Naive thymus-derived CD8-positive, alpha-beta T cell (primary cell): ENCODE measurements at regions not wholly inside any gene's neighbourhood (a gene's known extent, or its start where the extent isn't known, plus 50 kb on each side); places are given as distances from the start of the nearest gene placed in this dataset.
"Not testable (repeated sequence)": the region's sequence is repeated elsewhere in the genome, so short reads cannot be mapped to it uniquely, and the experiment has no call there.

ENCODE experiments used
- ATAC-seq, 2 donors: fragments of 150-1000 bp; cut with Tn5 transposase in 1 of 2; sonication (Bioruptor Pico), chemical (Tn5 transposase) in 1 of 2; 1 replicate in 1 of 2; 2 replicates in 1 of 2; pipeline ENCODE4 v1.10.0; 2021; ENCODE audit warnings: mild to moderate bottlenecking in 2 of 2, moderate library complexity in 2 of 2
- POLR2A ChIA-PET: fragments of 350-600 bp; sonication (Branson Sonifier 250); formaldehyde crosslinking; loops from one replicate; lab custom pipeline; 2021; ENCODE audit warnings: antibody characterized with exemption; lab: Charles Lee
- DNase-seq, 10 donors: peaks; one replicate each; pipeline versions ENCODE4 v3.0.0 to v3.0.0-alpha.2; 2020 to 2022
- H3K27ac Mint-ChIP-seq, 10 donors: one replicate each; pipeline ENCODE4 v1.8.0; 2020 to 2022; ENCODE audit warnings: mild to moderate bottlenecking in 10 of 10, mixed read lengths in 10 of 10, moderate library complexity in 4 of 10, inconsistent platforms in 1 of 10
- H3K27me3 Mint-ChIP-seq, 5 donors: one replicate each; pipeline ENCODE4 v1.8.0; 2021 to 2022; ENCODE audit warnings: mixed read lengths in 5 of 5
- H3K36me3 Mint-ChIP-seq, 3 donors: one replicate each; pipeline ENCODE4 v1.8.0; 2020 to 2022; ENCODE audit warnings: mixed read lengths in 3 of 3, mild to moderate bottlenecking in 2 of 3, inconsistent platforms in 1 of 3
- H3K4me1 Mint-ChIP-seq, 4 donors: one replicate each; pipeline ENCODE4 v1.8.0; 2021 to 2022; ENCODE audit warnings: mixed read lengths in 4 of 4
- H3K4me3 Mint-ChIP-seq, 10 donors: one replicate each; pipeline ENCODE4 v1.8.0; 2020 to 2022; ENCODE audit warnings: mild to moderate bottlenecking in 10 of 10, mixed read lengths in 10 of 10, moderate library complexity in 6 of 10, inconsistent platforms in 1 of 10
- H3K9me3 Mint-ChIP-seq, 9 donors: one replicate each; pipeline ENCODE4 v1.8.0; 2020 to 2022; ENCODE audit warnings: mixed read lengths in 9 of 9, mild to moderate bottlenecking in 3 of 9, inconsistent platforms in 1 of 9, moderate library complexity in 1 of 9

DNA sequence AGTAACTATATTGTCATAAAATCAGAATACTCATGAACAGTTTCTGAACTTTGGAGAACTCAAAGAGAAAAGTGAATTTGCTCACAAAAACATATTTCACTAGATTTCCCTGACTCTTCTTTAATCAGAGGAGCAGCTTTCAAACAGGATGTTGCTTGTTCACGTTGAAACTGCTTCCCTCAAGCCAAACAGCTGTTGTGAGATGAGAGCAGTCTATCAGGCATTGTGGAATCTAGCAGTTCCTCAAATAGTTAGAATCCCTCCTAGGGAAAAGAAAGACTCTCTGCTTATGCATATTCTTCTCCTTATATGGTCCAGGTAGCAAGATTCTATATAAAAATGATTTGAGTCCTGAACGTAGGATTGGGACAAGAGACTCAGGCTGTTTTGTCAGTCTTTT lies 1012.1 kb downstream of the FAM133A start:
- POLR2A ChIA-PET = no interaction called here
- Mint-ChIP-seq H3K27me3 (no peaks in the 10 kb centered on the region), H3K27ac (no peak overlapping the region), H3K9me3 (peaks cover 0 to 2% (median 0%) of the 10 kb centered on the region in 9 donors), H3K4me1 (no peaks in the 10 kb centered on the region), H3K4me3 (no peak overlapping the region), H3K36me3 (peaks cover 0 to under 1% (median 0%) of the 10 kb centered on the region in 3 donors)
- no peak for ATAC-seq
- no peak for DNase-seq

DNA sequence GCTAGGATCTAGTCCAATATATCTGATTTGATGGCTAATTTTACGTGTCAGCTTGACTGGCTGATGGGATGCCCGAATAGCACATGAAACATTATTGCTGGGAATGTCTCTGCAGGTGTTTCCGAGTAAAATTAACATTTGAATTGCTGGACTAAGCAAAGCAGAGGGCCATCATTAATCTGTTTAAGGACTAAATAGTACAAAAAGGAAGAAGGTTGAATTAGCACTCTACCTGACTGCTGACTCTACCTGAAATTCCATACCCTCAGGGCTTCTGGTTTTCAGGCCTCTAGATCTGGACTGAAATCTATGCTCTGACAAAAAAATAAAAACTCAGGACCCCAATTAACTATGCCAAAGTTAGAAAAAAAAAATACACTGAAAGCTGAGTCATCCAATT lies 1021.9 kb downstream of the FAM133A start:
- Mint-ChIP-seq H3K4me3 (no peak overlapping the region), H3K9me3 (peaks cover 0 to 14% (median 0%) of the 10 kb centered on the region in 9 donors), H3K27ac (no peak overlapping the region), H3K36me3 (peaks cover 0 to 4% (median 0%) of the 10 kb centered on the region in 3 donors), H3K27me3 (no peaks in the 10 kb centered on the region), H3K4me1 (no peaks in the 10 kb centered on the region)
- POLR2A ChIA-PET = no interaction called here
- DNase-seq (no peak), ATAC-seq (no peak)

DNA sequence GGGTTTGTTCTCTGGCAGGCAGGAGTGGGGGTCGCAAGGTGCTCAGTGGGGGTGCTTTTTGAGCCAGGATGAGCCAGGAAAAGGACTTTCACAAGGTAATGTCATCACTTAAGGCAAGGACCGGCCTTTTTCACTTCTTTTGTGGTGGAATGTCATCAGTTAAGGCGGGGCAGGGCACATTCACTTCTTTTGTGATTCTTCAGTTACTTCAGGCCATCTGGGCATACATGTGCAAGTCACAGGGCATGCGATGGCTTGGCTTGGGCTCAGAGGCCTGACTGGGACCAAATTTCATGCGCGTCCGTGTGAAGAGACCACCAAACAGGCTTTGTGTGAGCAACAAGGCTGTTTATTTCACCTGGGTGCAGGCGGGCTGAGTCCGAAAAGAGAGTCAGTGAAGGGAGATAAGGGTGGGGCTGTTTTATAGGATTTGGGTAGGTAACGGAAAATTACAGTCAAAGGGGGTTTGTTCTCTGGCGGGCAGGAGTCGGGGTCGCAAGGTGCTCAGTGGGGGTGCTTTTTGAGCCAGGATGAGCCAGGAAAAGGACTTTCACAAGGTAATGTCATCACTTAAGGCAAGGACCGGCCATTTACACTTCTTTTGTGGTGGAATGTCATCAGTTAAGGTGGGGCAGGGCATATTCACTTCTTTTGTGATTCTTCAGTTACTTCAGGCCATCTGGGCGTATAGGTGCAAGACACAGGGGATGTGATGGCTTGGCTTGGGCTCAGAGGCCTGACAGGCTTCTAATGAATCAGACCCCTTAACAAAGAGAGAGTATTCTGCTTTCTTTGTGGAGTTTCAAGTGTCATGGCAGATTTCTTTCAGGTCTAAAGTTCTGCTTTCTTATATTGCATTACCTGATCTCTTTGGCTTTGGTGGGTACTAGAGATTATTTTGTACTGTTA lies 1030.6 kb downstream of the FAM133A start:
- ATAC-seq, POLR2A ChIA-PET, H3K4me1 Mint-ChIP-seq, H3K27me3 Mint-ChIP-seq, H3K36me3 Mint-ChIP-seq, DNase-seq, H3K4me3 Mint-ChIP-seq, H3K27ac Mint-ChIP-seq: not testable (repeated sequence)
- H3K9me3 Mint-ChIP-seq = peaks cover 0 to 16% (median 0%) of the 10 kb centered on the region in 9 donors

DNA sequence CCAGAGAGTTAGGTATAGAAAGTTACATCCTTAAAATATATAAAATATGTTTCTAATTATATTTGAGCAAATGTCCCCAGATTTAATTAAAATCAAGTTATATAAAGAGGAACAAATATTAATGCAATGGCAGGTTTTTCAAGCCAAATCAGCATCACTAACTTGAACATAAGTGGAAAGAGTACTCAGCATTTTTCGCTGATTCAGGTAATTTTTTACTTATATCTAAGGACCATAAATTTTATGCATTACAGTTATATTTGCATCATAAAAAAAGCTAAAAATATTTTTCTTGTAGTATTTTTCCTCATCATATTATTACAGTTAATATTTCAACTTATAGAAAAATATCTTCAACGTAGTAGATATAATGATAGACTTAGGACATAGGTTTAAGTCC lies 1047.4 kb downstream of the FAM133A start:
- DNase-seq = no peak
- no peaks in the 10 kb centered on the region for H3K36me3 Mint-ChIP-seq
- POLR2A ChIA-PET = no interaction called here
- H3K27me3 Mint-ChIP-seq = no peaks in the 10 kb centered on the region
- peaks cover 0 to 3% (median 0%) of the 10 kb centered on the region in 9 donors for H3K9me3 Mint-ChIP-seq
- H3K27ac Mint-ChIP-seq = no peak overlapping the region
- ATAC-seq = no peak
- H3K4me3 Mint-ChIP-seq = no peak overlapping the region
- no peaks in the 10 kb centered on the region for H3K4me1 Mint-ChIP-seq

DNA sequence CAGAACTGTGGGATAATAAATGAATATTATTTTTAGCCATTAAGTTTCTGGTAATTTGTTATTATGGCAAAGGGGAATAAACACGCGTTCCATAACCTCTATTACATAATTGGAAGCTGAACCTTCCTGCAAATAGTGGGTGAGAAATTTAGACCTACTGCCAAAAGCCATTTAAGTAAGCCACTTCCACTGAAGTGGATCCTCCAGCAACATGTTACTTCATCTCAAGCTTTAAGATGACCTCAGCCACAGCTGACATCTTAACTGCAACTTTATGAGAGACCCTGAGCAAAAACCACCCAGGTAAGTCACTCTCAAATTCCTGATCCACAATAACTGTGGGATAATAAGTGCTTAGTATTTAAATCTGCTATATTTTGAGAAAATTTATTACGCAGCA lies 1048.6 kb downstream of the FAM133A start:
- Mint-ChIP-seq H3K4me1 (no peaks in the 10 kb centered on the region), H3K27ac (no peak overlapping the region), H3K9me3 (peaks cover 0 to 3% (median 0%) of the 10 kb centered on the region in 9 donors), H3K27me3 (no peaks in the 10 kb centered on the region), H3K36me3 (no peaks in the 10 kb centered on the region), H3K4me3 (no peak overlapping the region)
- no peak for DNase-seq
- POLR2A ChIA-PET = no interaction called here
- no peak for ATAC-seq

DNA sequence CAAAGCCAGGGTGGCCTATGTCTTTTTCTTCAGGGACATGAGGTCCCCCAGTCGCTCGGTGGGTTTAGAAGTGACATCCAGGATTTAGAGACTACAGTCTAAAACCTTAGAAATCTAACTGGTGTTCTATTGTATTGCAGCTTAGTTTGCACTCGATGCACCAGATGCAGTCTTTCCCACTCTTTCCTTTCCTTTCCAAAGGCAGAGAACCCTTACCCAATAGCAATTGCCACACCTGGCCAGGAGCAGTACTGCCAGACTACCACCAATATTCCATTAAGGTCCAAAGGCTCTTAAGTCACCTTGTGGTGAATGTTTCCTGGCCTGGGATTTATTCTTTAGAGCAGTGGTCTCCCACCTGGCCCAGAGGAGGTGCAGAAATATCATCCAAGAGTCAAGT lies 1068.8 kb downstream of the FAM133A start:
- Mint-ChIP-seq H3K9me3 (peaks cover 0 to 4% (median 0%) of the 10 kb centered on the region in 9 donors), H3K36me3 (no peaks in the 10 kb centered on the region), H3K4me3 (no peak overlapping the region), H3K4me1 (peaks cover 0 to 5% (median under 1%) of the 10 kb centered on the region in 4 donors), H3K27me3 (no peaks in the 10 kb centered on the region), H3K27ac (no peak overlapping the region)
- no peak for DNase-seq
- no peak for ATAC-seq
- POLR2A ChIA-PET = no interaction called here

DNA sequence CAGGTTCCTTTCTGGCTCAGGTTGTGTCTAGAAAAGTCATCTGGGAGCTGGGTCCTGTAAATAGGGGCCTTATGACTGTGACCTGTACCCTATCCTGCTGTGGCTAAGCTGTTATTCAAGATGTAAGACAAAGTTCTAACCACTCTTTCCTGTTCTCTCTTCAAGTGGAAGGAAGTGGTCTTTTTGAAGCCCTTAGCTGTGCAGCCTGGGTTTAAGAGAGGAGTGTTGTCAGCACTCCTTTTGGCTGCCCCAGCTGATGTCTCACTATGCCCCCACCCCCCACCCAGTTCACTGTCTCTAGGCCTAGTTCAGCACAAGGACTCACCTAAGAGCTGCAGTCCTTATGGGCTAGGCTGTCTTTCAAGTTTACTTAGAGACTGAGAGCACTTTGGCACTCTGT lies 1069.5 kb downstream of the FAM133A start:
- Mint-ChIP-seq H3K9me3 (peaks cover 0 to 4% (median 0%) of the 10 kb centered on the region in 9 donors), H3K36me3 (no peaks in the 10 kb centered on the region), H3K4me3 (no peak overlapping the region), H3K4me1 (peaks cover 0 to 5% (median under 1%) of the 10 kb centered on the region in 4 donors), H3K27me3 (no peaks in the 10 kb centered on the region), H3K27ac (no peak overlapping the region)
- POLR2A ChIA-PET = no interaction called here
- DNase-seq (peak in 3 of 10 donors; percentile 19 to 59 (median 25)), ATAC-seq (no peak)

DNA sequence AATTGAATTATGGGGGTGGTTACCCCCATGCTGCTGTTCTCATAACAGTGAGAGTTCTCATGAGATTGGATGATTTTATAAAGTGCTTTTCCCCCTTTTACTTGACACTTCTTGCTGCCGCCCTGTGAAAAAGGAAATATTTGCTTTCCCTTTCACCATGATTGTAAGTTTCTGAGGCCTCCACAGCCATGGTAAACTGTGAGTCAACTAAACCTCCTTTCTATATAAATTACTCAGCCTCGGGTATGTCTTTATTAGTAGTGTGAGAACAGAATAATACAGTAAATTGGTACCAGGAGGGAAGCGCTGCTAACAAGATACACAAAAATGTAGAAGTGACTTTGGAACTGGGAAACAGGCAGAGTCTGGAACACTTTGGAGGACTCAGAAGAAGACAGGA lies 1070.8 kb downstream of the FAM133A start:
- POLR2A ChIA-PET = no interaction called here
- Mint-ChIP-seq H3K36me3 (no peaks in the 10 kb centered on the region), H3K27ac (no peak overlapping the region), H3K4me1 (peaks cover 0 to 5% (median under 1%) of the 10 kb centered on the region in 4 donors), H3K9me3 (peaks cover 0 to 4% (median 0%) of the 10 kb centered on the region in 9 donors), H3K27me3 (no peaks in the 10 kb centered on the region), H3K4me3 (no peak overlapping the region)
- DNase-seq (no peak), ATAC-seq (no peak)

DNA sequence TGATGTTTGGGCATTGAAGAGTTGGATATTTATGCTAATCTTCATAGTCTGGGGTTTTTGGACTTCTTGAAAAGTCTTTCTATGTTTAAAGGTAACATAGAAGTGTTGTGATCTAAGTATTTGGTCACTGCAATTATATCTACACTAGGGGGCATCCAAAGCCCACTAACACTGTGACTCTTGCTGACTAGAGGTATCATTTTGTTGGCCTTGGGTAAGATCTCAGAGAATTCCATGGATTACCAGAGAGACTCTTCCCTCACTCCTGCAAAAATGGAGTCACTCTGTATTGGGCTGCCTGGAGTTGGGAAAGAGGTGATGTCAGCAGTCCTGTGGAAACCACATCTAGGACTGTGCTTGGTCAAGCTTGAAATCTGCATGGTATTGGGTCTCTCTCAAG lies 1077.6 kb downstream of the FAM133A start:
- Mint-ChIP-seq H3K4me3 (no peak overlapping the region), H3K9me3 (peaks cover 0 to 5% (median 0%) of the 10 kb centered on the region in 9 donors), H3K36me3 (no peaks in the 10 kb centered on the region), H3K27me3 (peaks cover 0 to 1% (median 0%) of the 10 kb centered on the region in 5 donors), H3K4me1 (no peaks in the 10 kb centered on the region), H3K27ac (no peak overlapping the region)
- POLR2A ChIA-PET = no interaction called here
- DNase-seq (no peak), ATAC-seq (no peak)

DNA sequence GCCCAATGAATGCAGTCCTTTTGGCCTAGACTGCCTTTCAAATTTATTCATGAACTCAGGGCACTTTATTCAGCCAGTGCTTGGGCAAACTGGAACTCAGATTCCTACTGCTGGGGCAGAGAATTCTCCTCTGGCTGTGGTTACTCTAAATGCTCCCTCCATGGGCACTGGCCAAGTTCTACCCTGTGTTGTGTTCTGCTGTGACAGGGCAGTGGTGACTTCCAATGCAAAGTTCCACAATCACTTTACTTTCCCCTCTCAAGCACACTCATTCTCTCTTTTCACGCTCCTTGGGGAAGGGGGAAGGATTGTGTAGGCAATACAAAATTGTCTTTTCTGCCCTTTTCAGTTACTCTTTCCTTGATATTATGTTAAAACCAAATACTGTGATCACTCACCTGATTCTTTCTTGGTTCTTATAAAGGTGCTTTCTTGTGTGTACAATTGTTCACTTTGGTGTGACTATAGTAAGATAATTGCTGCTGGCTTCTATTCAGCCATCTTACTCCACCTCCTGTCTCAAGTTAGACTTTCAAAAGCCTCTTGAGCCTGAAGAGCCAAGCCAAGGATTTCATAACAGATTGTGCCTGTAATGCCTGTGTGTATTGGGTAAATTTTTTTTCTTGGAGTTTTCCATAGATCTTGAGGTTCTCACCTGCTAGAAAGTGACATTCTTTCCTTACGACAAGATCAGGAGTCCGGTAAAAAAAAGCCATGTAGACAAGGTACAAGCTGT lies 1078.6 kb downstream of the FAM133A start:
- Mint-ChIP-seq H3K27ac (no peak overlapping the region), H3K4me1 (no peaks in the 10 kb centered on the region), H3K9me3 (peaks cover 0 to 5% (median 0%) of the 10 kb centered on the region in 9 donors), H3K36me3 (no peaks in the 10 kb centered on the region), H3K27me3 (peaks cover 0 to 1% (median 0%) of the 10 kb centered on the region in 5 donors), H3K4me3 (no peak overlapping the region)
- POLR2A ChIA-PET = no interaction called here
- ATAC-seq = no peak
- no peak for DNase-seq

DNA sequence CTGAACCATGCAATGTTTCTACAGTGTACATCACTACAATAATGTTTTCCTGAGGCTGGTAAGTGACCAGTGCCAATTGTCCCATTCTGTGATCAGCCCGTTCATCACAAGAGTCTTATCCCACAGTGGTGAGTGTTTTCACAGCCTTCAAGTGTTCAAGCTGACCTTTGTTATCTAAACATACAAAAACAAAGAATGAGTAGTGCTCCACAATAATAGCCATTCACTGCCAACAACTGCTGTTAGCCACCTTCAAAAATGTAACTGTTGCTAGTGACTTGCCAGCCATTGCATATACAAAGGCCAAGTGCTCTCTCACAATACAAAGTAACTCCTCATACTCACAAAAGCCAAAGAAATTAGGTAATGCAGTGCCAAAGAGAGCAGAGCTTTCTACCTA lies 1084.1 kb downstream of the FAM133A start:
- no peaks in the 10 kb centered on the region for H3K36me3 Mint-ChIP-seq
- no peak for DNase-seq
- no peaks in the 10 kb centered on the region for H3K27me3 Mint-ChIP-seq
- H3K9me3 Mint-ChIP-seq = peaks cover 0 to 4% (median 0%) of the 10 kb centered on the region in 9 donors
- H3K27ac Mint-ChIP-seq = no peak overlapping the region
- no peak overlapping the region for H3K4me3 Mint-ChIP-seq
- no peaks in the 10 kb centered on the region for H3K4me1 Mint-ChIP-seq
- POLR2A ChIA-PET = no interaction called here
- no peak for ATAC-seq

DNA sequence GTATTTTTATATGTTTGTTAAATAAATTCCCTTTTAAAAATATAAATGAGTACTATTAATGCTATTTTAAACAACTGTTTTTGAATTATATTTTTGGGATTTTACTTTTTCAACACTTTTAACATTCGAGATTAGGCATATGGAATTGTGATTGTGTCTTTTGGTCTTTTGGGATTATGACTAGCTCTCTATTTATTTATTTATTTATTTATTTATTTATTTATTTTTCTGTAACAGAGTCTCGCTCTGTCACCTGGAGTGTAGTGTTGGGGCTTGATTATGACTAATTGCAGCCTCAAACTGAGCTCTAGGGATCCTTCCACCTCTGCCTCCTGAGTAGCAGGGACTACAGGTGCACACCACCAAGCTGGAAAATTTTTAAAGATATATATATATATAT lies 1101.6 kb downstream of the FAM133A start:
- H3K4me3 Mint-ChIP-seq = no peak overlapping the region
- peaks cover 0 to 5% (median 0%) of the 10 kb centered on the region in 9 donors for H3K9me3 Mint-ChIP-seq
- DNase-seq = no peak
- no peaks in the 10 kb centered on the region for H3K27me3 Mint-ChIP-seq
- ATAC-seq = no peak
- H3K27ac Mint-ChIP-seq = no peak overlapping the region
- POLR2A ChIA-PET = no interaction called here
- H3K4me1 Mint-ChIP-seq = no peaks in the 10 kb centered on the region
- H3K36me3 Mint-ChIP-seq = no peaks in the 10 kb centered on the region

DNA sequence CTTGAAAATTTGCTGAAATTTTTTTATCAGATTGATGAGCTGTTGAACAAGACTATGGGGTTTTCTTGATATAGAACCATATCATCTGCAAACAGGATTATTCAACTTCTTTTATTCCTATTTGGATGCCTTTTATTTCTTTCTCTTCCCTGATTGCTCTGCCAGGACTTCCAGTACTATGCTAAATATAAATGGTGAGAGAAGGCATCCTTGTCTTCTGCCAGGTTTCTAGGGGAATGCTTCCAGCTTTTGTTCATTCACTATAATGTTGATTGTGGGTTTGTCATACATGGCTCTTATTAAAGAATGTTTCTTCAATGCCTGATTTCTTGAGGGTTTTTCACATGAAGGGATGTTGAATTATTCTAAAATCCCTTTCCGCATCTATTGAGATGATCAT lies 1139.5 kb downstream of the FAM133A start:
- H3K27me3 Mint-ChIP-seq = no peaks in the 10 kb centered on the region
- POLR2A ChIA-PET = no interaction called here
- H3K36me3 Mint-ChIP-seq = no peaks in the 10 kb centered on the region
- H3K9me3 Mint-ChIP-seq = peaks cover 0 to 10% (median 2%) of the 10 kb centered on the region in 9 donors
- ATAC-seq (no peak), DNase-seq (no peak)
- no peak overlapping the region for H3K4me3 Mint-ChIP-seq
- H3K27ac Mint-ChIP-seq = no peak overlapping the region
- H3K4me1 Mint-ChIP-seq = no peaks in the 10 kb centered on the region
